ENCODE measurements at regions not wholly inside any gene's neighbourhood (a gene's known extent, or its start where the extent isn't known, plus 50 kb on each side); places are given as distances from the start of the nearest gene placed in this dataset.

DNA sequence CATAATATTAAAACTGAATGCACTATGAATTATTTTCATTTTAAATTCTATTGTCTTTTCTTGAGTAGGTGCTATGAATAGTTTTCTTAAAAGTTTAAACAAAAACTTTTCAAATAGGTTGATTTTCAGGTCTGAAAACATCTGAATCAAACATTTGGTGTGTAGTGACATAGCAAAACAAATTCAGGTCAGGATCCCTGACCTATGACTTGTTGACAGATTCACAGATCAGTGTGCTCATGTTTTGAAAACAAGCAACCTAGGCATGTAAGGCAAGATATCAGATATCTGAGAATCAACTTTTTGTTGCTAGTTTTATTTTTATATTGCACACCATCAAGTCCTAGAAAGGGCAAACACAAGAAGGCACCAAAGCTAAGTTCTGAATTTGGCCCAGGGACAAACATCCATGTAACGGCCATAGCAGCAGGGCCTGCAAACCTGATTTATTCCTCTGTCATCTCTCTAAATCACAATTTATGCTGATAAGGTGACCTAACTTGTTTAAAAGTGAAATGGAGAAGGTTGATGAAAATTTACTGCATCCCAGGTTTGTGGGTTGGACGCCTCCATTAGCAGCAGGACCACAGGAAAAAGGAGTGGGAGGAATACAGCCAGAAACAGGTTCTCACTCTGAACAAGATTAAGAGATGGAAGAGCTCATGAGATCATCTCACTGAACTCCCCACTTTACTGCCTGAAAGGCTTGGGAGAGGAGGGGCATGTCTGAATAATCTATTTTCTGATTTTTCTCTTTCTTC is 337.7 kb downstream of the KCNRG start:
- TF ChIP-seq, protein P1, sequence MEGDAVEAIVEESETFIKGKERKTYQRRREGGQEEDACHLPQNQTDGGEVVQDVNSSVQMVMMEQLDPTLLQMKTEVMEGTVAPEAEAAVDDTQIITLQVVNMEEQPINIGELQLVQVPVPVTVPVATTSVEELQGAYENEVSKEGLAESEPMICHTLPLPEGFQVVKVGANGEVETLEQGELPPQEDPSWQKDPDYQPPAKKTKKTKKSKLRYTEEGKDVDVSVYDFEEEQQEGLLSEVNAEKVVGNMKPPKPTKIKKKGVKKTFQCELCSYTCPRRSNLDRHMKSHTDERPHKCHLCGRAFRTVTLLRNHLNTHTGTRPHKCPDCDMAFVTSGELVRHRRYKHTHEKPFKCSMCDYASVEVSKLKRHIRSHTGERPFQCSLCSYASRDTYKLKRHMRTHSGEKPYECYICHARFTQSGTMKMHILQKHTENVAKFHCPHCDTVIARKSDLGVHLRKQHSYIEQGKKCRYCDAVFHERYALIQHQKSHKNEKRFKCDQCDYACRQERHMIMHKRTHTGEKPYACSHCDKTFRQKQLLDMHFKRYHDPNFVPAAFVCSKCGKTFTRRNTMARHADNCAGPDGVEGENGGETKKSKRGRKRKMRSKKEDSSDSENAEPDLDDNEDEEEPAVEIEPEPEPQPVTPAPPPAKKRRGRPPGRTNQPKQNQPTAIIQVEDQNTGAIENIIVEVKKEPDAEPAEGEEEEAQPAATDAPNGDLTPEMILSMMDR (IDR thresholded peaks at IDR 0.05): no peak
- TF ChIP-seq POLR2AphosphoS5 (IDR thresholded peaks at IDR 0.05): no peak

Data from esophagus muscularis mucosa (tissue), 3 donors.